ENCODE measurements at regions not wholly inside any gene's neighbourhood (a gene's known extent, or its start where the extent isn't known, plus 50 kb on each side); places are given as distances from the start of the nearest gene placed in this dataset.
"Not testable (repeated sequence)": the region's sequence is repeated elsewhere in the genome, so short reads cannot be mapped to it uniquely, and the experiment has no call there.

GRCh38 chr5:67802766-67803165 lies 412.8 kb upstream of the PIK3R1 start:
- no peak for DNase-seq

- no peak for DNase-seq
Observed at GRCh38 chr5:67799732-67800234, 415.8 kb upstream of the PIK3R1 start.

DNA sequence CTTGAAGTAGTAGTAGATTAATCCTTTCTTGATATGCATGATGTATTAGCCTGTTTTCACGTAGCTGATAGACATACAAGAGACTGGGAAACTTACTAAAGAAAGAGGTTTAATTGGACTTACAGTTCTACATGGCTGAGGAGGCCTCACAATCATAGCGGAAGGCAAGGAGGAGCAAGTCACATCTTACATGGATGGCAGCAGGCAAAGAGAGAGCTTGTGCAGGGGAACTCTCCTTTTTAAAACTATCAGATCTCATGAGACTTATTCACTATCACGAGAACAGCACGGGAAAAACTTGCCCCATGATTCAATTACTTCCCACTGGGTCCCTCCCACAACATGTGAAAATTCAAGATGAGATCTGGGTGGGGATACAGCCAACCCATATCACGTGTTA lies 417.1 kb upstream of the PIK3R1 start:
- not testable (repeated sequence) for DNase-seq

DNA sequence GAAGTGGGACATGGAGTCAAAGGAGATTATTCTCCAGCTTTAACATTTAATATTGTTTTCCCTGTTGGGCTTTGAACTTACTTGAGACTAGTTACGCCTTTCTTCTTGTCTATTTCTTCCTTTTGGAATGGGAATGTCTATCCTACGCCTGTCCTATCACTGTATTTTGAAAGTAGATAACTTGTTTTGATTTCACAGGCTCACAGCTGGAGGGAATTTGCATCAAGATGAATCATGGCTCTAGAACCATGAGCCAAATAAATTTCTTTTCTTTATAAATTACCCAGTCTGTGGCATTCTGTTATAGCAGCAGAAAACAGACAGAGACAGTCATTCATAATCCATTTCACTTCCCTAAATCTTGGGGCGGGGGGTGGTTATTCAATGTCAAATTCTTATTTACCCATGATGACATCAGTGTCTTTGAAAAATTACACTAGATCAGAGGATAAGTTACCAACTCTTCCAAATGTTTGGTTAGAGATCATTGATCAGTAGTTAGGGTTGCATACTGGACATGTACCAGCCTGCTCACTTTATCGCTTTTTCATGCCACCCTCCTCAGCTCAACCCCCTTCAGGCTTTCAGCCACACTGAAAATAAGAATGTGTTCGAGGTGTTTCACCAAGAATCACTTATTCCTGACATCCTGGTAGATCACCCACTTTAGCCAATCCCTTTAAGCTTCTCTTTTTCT lies 419.6 kb upstream of the PIK3R1 start:
- DNase-seq = peak; percentile 34

GRCh38 chr5:67793966-67794365 lies 421.6 kb upstream of the PIK3R1 start:
- no peak for DNase-seq

GRCh38 chr5:67793418-67793817 lies 422.1 kb upstream of the PIK3R1 start:
- no peak for DNase-seq

DNA sequence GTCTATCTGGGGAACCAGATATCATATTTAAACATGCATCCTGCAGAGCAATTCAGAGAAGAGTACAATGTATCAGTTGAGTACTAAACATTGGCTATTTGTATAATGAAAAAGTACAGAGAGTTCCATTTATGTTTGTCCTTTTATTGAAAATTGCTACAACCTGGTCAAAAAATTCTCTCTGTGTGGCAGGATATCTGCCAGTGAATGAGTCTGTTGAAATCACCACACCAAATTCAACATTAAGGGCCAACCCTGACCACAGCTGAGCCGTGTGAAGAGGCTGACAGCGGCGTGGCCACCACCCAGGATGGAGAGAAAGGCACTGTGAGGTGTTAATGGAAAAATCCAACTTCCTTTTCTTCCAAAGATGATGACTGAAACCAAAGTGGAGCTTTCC lies 422.7 kb upstream of the PIK3R1 start:
- DNase-seq = no peak

GRCh38 chr5:67790390-67790789 lies 425.2 kb upstream of the PIK3R1 start:
- no peak for DNase-seq

GRCh38 chr5:67779893-67780623 lies 435.5 kb upstream of the PIK3R1 start:
- not testable (repeated sequence) for DNase-seq

DNA sequence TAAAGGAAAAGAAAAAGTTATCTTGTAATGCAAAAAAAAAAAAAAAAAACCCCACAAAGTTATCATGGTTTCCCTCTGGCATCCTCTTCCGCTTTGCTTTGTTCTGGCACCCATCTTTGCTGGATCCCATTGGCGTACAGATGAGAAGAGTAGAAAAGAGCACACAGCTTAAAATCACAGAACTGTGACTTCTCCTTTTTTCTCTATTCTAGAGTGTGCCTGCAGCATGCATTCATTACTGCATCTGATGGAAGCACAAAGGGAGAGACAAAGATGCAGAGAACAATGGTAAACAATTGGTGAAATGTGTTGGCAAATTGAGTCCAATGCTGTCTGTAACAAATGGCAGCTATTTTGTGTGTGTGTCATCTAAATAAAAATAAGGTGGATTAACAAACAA lies 440.8 kb upstream of the PIK3R1 start:
- DNase-seq = no peak

DNA sequence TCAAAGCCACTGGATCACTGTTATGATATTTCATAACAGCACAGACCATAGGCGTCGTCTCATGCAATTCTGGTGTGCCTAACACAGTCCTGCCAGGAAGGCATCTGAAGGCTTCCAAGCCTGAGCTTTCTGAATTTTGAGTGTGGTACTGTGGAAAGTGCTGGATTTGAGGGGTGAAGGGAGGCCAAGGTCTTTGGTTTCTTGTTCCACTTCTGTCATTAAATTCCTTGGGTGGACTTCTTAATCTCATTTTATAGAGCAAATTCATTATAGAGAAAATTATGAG lies 441.3 kb upstream of the PIK3R1 start:
- no peak for DNase-seq

- DNase-seq = no peak
Observed at GRCh38 chr5:67773411-67774266, 441.9 kb upstream of the PIK3R1 start.

DNA sequence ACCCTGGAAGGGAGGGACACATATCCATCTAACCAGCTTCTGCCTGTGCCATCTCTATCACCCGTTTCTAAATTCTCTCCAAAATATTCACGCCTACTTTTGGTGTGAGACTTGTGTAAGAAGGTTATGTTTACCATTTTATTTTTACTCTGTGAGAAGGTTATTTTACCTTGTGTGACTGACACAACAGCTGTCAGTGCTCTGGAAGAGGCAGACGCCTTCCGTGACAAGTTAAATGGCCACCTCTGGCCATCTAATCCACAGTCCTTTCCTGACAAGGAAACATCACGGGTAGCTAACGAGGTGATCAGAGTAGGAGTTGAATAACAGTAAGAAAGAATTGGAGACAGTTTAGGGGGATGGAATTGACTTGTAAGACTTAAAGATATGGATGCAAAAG lies 443.8 kb upstream of the PIK3R1 start:
- no peak for DNase-seq

GRCh38 chr5:67771221-67771620 lies 444.3 kb upstream of the PIK3R1 start:
- no peak for DNase-seq

- peak; percentile 69 for DNase-seq
Observed at GRCh38 chr5:67770431-67771025, 445.0 kb upstream of the PIK3R1 start.

- no peak for DNase-seq
Observed at GRCh38 chr5:67765697-67766096, 449.9 kb upstream of the PIK3R1 start.

DNA sequence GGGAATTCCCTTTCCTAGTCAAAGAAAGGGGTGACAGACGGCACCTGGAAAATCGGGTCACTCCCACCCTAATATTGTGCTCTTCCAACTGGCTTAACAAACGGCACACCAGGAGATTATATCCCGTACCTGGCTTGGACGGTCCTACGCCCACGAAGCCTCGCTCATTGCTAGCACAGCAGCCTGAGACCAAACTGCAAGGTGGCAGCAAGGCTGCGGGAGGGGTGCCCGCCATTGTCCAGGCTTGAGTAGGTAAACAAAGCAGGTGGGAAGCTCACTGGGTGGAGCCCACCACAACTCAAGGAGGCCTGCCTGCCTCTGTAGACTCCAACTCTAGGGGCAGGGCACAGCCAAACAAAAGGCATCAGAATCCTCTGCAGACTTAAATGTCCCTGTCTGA lies 457.8 kb upstream of the PIK3R1 start:
- DNase-seq = not testable (repeated sequence)

- DNase-seq = no peak
Observed at GRCh38 chr5:67752357-67752708, 463.2 kb upstream of the PIK3R1 start.

- no peak for DNase-seq
Observed at GRCh38 chr5:67748165-67748690, 467.3 kb upstream of the PIK3R1 start.

GRCh38 chr5:67747096-67747495 lies 468.5 kb upstream of the PIK3R1 start:
- DNase-seq = no peak

DNA sequence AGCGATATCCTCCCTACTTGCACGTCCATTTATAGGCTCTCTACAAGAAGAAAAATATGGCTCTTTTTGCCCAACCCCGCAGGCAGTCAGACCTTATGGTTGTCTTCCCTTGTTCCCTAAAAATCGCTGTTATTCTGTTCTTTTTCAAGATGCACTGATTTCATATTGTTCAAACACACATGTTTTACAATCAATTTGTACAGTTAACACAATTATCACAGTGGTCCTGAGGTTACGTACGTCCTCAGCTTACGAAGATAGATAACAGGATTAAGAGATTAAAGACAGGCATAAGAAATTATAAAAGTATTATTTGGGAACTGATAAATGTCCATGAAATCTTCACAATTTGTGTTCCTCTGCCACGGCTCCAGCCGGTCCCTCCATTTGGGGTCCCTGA lies 468.9 kb upstream of the PIK3R1 start:
- not testable (repeated sequence) for DNase-seq

- no peak for DNase-seq
Observed at GRCh38 chr5:67746103-67746502, 469.5 kb upstream of the PIK3R1 start.

- no peak for DNase-seq
Observed at GRCh38 chr5:67732921-67733320, 482.6 kb upstream of the PIK3R1 start.

Data from suppressor macrophage treated with lipopolysaccharide for 4 hours (primary cell).